NCI-H146 (cell line): ENCODE measurements at regions not wholly inside any gene's neighbourhood (a gene's known extent, or its start where the extent isn't known, plus 50 kb on each side); places are given as distances from the start of the nearest gene placed in this dataset.

Experiments
- DNase-seq: peaks from one replicate; lab custom pipeline; 2025; lab: John Stamatoyannopoulos, UW

DNA sequence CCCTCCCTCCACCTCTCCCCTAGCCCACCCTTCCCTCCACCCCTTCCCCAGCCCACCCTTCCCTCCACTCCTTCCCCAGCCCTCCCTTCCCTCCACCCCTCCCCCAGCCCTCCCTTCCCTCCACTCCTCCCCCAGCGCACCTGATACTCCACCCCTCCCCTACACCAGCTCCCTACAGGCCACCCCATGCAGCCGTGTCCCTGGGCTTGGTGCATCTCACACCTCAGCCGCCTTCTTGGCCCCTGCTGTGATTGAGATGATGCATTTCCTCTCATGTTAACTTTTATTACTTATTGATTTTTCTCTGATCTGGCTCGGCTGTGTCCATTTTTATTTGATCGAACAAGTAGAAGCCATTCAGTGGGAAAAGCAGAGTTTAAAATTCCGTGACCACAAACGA is 243.8 kb downstream of the MATN1 start:
- no peak for DNase-seq

DNA sequence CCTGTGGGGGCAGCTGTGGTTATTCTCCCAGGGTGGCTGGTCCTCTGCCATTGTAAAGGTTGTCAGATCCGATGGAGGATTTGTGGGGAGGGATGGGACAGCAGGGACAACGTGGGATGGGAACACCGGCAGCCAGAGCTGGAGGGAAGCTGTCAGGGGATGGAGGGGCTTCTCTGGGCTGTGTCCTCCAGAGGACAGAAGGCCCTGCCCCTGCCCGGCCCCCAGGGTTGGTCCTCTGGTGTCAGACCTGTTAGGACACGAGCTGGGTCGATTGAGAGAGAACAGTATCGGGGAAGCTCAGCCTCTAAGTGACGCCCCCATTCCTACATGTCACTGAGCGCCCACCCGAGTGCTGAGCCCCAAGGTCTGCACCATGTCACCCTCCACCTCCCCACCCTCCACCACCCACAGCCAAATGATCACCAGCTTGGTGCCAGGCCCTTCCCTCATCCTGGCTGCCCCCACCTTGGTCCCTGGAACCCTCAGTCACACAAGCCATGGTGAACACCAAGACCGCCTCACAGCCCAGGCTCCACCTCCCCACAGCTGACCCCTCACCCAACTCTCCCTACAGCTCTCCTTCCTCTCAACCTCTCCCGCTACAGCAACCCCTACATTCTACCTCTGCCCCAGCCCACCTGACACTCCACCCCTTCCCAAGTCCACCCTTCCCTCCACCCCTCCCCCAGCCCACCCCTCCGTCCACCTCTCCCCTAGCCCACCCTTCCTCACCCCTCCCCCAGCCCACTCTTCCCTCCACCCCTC is 244.4 kb downstream of the MATN1 start:
- no peak for DNase-seq

DNA sequence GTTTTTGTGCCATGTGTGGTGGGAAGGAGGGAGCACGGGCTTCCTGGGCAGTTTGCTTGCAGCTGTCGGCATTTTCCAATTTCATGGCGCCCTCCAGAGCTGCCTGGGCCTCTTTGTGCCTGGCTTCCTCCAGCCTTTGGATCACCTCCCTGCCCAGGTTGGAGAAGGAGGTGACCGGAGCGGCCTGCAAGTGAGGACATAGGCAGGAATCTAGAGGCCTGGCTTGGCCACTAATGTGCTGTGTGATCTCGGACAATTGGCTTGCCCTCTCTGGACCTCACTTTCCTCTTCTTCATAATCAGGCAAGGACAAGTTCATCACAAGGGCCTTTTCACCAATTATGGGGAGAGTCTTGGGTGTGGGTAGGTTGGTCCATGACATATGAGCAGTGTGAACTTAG is 245.1 kb downstream of the MATN1 start:
- DNase-seq, result no peak

DNA sequence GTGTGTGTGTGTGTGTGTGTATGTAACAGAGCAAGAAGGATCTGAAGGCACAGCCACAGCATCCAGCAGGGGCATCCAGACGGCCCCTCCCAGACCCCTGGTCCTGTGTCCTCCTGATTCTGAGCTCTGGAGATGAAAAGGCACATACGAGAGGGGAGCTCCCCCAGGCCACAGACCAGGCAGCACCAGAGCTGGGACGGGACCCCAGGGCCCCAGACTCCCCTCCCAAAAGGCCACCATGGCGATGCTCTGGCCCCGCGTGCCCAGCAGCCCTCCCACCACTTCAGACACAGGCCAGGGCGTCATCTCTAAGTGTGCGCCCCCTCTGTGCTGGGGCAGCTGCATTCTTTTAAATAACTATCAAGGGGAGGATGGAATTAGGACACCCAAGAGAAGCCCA is 245.8 kb downstream of the MATN1 start:
- DNase-seq, result no peak

DNA sequence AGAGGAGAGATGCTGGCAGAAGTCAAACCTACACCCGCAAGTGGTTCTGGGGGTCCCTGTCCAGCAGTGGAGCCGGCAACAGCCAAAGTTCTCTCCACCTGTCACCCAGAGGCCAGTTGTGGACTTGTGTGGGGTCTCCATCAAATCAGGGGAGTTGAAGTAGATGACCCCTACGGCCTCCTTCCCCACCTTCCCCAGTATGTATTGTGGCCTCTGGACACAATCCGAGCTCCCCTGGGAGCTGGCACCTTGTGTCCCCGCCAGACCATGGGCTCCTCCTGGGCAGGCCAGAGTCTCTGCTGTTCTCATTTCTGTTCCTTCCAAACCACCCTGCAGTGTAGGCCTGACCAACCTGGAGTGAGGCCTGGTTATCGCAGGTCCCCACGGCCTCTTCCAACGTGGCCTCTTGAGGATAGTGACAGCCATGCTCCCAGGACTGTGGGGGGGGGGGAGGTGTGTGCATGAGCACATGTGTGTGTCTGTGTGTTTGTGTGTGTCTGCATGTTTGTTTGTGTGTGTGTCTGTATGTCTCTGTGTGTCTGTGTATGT is 246.4 kb downstream of the MATN1 start:
- no peak for DNase-seq

DNA sequence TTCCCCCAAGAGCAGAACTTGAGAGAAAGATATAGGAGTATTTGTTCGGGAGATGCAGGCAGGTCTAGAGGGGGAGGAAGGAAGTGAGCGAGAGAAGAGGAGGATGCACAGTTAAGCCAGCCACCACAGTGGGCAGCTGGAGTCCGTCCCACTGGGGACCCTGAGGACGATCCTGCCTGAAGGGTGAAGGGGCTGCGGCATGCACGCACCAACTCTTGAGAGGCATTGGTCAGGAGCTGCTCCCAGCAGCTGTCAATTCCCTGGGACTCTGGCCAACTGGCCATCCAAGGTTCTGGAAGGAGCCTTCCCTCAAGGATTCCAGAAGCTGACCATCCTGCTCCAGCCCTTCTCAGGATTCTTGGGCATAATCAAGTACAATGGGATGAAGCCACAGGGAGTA is 246.9 kb downstream of the MATN1 start:
- DNase-seq, result no peak

DNA sequence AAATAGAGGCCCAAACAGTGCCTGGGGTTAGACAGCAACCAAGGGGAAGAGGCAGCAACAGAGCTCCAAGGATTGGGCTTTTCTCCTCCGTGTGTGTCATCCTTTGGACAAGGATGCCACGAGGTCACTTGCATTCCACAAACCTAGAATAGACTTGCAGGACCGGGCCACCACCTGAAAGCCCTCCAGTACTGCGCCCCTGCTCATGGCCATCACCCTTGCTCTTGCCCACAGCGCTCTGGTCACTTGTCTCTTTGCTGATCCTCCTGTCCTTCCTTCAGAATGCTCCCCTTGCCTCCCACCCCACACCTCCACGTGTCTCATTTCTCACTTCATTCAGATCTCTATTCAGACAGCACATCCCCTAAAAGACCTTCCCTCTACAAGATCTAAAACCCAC is 247.4 kb downstream of the MATN1 start:
- no peak for DNase-seq

DNA sequence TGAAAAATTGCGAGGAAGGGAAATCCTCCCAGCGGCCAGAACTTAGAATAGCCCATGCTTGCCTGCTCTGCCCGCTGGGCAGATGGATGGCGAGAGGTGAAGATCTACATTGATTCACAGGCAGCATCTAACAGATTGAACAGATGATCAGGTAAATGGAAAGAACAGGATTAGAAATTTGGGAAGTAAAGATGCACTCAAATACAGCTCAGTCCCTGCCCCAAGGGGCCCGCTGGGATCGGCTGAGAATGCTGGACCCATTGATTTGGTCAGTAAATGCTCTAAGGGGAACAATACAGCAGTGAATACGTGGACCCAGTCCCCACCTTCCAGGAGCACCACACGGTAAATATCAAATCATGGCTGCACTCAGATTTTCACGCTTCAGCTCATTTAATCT is 248.2 kb downstream of the MATN1 start:
- DNase-seq, result no peak

DNA sequence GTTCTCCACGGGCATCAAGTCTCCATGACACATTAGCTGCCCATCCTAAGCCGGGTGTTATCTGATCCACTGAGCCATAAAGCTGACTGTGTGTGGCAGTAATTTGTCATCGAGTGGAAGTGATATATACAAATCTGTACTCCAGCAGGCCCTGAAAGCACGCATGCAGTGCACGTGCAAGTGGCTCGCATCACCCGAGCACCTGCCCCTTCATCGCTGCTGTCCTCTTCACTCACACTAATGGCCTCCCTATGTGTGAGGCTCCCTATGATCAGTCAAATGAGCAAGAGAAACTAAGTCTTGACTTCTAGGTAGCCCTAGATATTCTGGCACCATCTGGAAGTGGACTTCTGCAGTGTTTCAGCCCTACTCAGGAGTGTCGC is 248.6 kb downstream of the MATN1 start:
- DNase-seq, result no peak

DNA sequence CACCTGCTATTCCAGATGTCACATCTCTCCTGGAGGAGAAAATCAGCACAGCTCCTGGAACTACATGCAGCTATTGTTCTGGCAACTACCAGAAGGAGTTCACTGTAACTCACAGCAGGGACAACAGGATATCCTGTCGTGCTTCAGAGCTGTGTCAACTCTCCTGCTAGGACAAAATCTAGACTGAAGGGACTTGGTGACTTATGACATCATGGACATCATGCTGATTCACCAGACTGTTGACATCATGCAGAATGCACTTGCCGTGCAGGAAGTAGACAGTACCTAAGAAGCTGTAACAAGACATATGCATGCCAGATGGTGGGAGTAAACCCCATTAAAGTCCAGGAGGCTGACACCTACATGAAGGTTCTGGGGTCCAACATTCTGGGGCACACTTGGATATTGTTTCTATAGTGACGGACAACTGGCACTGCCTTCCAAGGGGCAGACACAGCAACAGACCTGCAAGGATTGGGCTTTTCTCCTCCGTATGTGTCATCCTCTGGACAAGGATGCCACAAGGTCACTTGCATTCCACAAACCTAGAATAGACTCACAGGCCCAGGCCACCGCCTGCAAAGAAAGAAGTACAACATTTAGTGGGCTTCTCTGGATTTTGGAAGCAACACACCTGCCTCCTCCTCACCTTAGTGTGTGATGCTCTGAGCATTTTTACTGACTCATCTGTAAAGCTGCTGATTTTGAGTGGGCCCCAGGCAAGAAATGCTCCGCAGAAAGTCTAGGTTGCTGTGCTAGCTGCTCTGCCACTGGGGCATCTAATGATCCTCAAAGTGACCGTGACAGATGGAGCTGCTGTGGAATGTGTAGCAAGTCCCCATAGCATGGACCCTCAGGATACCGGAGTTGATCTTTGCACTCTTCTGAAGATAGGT is 249.2 kb downstream of the MATN1 start:
- DNase-seq, result no peak

DNA sequence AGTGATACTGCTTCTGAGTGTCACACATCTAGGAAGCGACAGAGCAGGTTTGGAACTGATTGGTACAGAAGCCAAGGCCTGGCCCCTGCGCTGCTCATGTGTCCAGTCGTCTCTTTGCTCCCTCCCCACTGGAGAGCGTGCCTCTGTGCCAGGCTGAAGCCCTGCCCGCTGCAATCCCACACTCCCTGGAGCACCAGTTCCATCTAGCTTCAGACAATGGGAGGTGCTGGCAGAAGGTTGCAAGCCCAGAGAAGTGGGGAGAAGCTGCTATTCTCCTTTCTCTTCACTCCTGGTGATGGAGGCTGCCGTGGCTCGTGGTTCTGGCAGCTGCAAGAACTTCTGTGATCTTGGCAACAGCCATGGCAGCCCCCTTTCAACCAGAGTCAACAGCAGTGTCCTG is 250.9 kb downstream of the MATN1 start:
- DNase-seq, result no peak

DNA sequence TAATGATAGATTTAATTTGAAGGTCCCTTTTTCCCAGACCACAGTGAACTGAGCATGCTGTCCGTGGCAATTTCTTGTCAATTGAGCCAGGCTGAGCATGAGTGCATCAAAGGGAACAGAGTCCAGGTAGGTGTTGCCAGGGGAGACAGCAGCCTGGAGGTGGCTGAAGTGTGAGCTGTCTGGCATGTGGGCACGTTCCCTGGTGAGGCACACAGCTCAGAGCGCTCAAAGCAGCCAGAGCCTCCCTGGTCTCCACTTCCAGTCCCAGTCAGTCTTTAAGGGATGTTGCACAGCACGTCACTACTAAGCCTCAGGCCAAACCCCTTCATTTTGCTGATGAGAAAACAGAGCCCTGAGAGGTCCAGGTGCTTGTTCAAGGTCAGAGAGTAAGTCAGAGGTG is 251.4 kb downstream of the MATN1 start:
- DNase-seq, result no peak

DNA sequence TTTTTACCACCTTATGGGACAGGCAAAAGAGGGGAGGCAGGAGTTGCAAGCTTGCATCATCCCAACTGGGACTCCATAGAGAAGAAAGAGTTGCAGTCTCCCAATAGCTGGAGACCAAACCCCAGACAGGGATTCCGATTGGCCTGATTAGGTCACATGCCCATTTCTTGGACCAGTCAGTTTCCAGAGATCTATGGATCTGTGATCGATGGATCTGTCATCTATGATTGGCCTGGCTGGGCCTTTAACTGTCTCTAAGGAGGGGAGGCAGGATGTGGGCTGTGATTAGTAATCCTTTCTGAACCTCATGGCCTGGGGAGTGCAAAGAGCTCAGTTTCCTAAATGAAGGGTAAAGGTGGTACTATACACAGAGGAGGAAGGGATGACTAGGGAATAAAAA is 252.1 kb downstream of the MATN1 start:
- no peak for DNase-seq

DNA sequence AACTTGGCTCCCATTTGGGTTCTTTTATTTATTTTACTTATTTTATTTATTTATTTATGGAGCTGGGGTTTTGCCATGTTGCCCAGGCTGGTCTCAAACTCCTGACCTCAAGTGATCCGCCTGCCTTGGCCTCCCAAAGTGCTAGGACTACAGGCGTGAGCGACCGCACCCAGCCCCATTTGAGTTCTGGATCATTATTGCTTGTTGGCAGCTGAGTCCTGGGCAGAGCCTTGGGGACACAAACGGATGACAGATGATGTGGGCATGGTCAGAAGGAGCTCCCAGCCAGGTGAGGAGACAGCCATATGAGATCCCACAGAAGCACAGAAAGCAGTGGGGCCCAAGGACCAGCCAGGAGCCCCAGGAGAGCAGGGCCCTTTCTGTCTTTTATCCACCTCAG is 254.0 kb downstream of the MATN1 start:
- no peak for DNase-seq

DNA sequence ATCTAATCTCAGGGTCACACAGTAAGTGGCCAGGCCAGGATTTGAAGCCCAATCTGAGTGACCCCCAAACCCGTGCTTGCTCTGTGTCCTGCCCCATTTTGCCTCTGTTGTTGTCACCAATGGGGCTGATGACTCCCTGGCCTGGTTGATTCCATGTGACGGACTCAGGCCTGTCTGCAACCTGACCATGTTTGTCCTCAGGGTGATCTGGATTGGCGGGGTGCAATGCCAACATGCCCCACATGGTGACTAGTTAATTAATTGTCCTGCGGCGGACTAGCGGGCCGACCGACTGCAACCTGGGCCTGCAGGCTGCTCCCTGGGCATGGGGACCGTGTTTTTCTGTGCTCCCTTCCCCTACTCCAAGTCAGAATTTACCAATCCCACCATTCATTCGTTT is 256.3 kb downstream of the MATN1 start:
- DNase-seq, result no peak

DNA sequence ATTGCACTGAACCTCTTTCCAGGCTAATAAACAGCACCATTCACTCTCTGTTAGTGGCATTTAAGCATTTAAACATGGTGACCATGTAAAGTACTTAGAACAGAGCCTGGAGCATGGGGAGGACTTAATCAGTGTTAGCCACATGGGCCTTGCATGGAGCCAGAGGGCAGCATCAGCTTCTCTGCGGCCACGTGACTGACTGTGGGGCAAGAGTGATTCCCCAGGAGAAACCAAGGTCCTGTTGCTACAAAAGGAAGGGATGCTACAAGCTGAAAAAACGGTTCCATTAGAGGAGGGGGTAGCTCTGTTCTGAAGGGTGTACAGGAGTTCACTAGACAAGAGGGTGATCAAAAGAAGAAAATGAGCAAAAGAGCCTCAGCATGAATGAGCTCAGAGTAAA is 256.8 kb downstream of the MATN1 start:
- no peak for DNase-seq

DNA sequence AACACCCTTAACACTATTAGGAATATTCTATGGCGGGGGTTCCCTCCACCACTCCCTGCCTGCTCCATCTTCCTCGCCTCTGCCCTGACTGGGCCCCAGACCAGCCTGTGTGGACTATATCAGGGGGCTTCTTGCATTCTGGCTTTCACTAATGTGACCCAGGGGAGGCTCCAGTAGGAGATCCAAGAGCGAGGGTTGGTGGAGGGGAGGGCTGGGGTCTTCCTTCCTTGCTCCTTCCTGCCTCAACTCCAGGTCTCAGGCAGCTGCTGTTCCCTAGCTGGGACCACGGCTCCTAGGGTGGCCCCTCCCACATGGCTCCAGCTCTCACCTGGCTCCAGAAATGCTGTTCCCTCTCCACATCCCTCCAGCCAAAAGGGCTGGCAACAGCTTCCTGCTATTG is 257.4 kb downstream of the MATN1 start:
- no peak for DNase-seq

DNA sequence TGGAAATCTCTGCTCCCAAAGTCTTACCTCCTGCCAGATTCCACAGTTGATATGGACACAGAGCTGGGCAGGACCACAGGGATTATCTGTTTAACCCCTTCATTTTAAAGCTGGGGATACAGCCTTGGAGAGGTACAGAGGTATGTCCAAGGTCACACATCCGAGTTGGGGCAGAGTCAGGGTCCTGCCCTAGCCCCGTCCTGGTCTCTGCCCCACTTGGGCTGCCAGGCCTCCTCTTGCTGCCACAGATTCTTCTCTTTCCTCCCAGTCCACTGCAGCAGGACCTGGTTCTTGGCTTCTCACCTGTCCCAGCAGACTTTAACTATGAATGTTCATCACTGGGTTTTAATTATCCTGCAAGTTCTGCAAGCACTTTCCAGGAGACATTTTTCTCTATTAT is 258.3 kb downstream of the MATN1 start:
- no peak for DNase-seq

DNA sequence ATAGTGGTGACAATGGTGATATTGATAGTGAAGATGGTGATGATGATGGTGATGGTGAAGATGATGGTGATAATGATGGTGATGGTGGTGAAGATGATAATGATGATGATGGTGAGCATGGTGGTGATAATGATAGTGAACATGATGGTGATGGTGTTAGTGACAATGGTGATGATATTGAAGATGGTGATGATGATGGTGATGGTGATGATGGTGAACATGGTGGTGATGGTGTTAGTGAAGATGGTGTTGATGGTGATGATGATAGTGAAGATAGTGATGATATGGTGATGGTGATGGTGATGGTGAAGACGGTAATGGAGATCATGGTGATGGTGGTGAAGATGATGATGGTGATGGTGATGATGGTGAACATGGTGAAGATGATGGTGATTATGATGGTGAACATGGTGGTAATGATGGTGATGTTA is 259.2 kb downstream of the MATN1 start:
- DNase-seq, result no peak

DNA sequence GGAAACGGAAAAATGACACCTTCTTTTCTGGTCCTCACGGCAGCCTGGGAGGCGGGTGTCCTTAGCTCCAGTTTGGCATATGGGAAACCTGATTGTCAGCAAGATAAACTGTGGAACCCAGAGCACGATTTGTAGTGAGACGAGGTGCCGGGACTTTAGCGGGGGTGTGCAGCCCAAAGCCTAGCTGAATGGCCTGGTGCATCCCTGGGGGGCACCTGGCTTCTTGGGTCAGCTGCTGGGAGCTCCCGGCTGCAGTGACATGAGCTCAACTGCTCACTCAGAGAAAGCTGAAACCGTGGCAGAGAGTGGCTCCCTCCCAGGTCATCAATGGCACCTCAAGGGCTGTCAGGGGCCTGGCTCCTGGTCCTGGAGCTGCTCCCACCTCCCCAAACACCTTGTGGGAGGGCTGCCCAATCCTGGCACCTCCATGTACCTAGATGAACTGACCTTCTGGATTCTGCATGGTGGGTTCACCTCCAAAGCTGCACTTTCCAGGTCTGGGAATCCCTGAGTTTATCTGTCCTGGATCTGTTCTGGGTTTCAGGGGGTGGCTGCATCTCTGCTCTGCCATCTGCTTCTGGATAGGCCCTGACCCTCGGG is 260.5 kb downstream of the MATN1 start:
- no peak for DNase-seq

DNA sequence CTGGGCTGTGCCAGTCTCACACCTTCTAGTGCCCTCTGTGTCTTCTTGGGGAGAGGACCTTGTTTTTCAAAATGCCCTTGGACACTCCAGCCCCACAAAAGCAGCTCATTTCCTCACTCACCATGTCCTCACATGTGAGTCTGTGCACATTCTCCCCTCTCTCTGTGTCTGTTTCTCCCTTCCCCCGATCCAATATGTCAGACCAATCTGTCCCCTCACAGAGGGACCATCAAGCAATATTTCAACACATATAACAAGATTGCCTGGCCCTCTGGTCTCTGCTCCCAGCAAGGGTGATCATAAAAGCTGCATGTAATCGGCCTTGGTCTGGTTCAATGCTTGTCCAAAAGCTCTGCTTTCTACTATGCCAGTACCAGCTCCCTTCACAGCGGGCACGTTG is 261.2 kb downstream of the MATN1 start:
- no peak for DNase-seq

DNA sequence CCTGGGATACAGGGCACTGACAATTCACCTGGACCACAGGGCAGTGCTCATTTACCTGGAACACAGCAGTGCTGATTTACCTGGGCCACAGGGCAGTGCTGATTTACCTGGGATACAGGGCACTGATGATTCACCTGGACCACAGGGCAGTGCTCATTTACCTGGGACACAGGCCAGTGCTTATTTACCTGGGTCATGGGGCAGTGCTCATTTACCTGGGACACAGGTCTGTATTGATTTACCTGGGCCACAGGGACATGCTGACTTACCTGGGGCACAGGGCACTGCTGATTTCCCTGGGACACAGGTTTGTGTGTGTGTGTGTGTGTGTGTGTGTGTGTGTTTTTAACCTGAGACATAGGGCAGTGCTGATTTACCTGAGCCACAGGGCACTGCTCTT is 261.7 kb downstream of the MATN1 start:
- DNase-seq, result no peak

DNA sequence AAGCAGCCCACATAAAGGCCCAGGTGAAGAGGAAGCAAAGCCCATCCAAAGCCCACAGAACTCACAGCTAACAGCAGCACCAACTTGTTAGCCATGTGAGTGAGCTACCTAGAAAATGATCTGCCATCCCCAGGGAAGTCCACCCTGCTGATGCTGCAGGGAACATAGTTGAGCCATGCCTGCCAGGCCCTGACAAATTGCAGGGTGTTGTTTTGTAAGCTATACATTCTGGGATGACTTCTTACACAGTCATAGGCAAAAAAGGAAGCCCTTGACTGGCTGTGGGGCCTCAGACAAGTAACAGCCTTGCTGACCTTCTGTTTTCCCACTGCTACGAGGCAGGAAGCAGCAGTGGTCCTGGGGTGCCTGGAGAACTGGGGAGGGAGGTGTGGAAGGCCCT is 262.7 kb downstream of the MATN1 start:
- DNase-seq, result no peak
